HG03432 (cell line): ENCODE measurements at regions not wholly inside any gene's neighbourhood (a gene's known extent, or its start where the extent isn't known, plus 50 kb on each side); places are given as distances from the start of the nearest gene placed in this dataset.

ENCODE experiments used
- ATAC-seq: cut with Tn5 transposase; IDR thresholded peaks from one replicate; pipeline ENCODE4 v1.9.1; 2021; ENCODE audit warnings: mild to moderate bottlenecking, moderate library complexity; ENCODE audit not compliant: unreplicated experiment

GRCh38 chr15:25985165-25985564 lies 122.0 kb upstream of the ATP10A start:
- no peak for ATAC-seq

DNA sequence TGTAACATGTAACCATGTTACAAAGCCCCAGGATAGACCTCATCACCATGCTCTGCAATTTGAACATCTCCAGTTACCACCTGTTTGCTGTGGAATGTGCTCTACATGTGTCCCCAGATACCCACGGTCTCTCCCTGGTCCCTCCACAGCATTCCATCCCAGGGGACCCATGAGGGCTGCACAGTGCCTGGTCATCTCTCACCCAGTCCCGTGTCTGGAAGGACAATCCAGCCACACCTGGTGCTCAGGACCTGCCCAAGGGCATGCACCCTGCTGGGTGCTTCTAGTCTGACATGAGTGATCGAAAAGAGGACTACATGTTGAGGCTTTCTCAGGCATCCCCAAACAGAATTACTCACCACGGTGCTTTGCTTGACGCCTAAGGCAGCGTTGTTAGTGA lies 119.6 kb upstream of the ATP10A start:
- no peak for ATAC-seq

GRCh38 chr15:25981114-25981513 lies 118.0 kb upstream of the ATP10A start:
- ATAC-seq: no peak

- ATAC-seq: no peak
These were observed 109.1 kb upstream of the ATP10A start for GRCh38 chr15:25972141-25972675.

DNA sequence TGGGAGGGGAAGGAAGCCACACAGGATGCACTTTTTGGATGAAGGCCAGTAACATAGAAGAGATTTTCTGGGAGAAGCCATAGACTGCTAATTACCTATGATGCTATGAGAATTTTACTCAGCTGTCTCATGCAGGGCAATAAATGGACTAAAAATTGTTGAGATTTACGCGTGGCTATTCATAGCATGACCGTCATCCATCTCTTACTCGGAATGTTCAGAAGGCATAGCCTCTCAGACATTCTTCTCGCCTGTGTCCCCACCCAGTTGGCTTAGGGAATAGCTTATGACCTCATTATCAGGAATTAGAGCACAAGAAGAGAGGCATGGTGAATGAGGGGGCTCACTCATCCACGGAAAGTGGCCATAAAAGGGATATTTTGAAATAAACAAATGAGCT lies 107.9 kb upstream of the ATP10A start:
- ATAC-seq: no peak

DNA sequence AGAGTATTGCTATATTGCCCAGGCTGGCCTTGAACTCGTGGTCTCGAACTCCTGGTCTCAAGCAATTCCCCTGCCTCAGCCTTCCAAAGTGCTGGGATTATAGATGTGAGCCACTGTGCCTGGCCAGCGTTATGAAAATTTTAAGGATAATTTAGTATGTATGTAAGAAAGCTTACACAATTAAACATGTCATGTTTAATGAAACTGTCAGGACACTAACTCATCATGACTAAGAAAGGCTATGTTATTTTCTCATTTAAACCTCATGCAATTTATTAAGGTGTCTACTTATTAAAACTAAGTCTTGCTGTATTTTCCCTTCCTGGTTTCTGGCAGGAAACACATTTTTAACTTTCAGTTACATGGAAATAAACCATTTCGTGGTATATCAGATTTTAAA lies 106.8 kb upstream of the ATP10A start:
- no peak for ATAC-seq

- ATAC-seq: no peak
These were observed 104.0 kb upstream of the ATP10A start for GRCh38 chr15:25967116-25967515.

DNA sequence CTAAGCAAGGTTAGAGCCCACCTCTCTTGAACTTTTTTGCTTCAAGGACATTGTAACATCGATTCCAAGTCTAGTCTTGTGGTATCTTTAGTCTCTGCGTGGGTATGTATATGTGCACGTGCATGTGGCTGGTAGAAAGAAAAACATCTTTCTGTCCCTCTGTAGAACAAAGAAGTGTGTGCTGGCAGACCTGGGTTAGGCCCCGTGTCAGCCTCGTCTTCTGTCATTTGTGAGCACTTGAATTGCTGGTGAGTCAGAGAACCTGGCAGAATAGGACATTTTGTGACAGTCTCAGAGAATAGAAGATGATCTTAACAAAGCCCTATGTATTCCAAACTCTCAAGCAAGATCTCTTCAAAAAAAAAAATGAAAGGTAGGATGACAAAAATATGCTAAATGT lies 102.2 kb upstream of the ATP10A start:
- no peak for ATAC-seq

GRCh38 chr15:25960273-25960672 lies 97.1 kb upstream of the ATP10A start:
- no peak for ATAC-seq

- ATAC-seq: no peak
These were observed 96.0 kb upstream of the ATP10A start for GRCh38 chr15:25959100-25959499.

DNA sequence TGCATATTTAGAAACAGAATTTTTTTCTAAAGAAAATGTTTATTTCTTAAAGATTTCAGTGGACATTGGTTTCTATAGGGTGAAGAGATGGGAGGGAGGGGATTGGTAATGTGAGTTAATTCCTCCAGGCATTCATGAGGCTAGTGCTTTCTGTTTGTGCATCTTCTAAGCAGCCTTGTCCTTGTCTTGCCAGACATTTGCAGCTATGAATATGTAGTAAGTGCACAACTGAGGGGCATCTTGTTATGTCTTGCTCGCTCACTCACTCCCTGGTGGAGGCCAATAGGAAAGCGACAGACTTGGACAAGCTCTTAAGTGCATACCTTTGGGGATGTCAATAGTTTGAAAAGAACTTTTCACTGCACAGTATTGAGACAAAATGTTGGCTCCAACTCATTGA lies 92.5 kb upstream of the ATP10A start:
- no peak for ATAC-seq

GRCh38 chr15:25954398-25954797 lies 91.3 kb upstream of the ATP10A start:
- ATAC-seq: no peak

GRCh38 chr15:25950014-25950413 lies 86.9 kb upstream of the ATP10A start:
- no peak for ATAC-seq

GRCh38 chr15:25947323-25948314 lies 84.5 kb upstream of the ATP10A start:
- ATAC-seq: no peak

DNA sequence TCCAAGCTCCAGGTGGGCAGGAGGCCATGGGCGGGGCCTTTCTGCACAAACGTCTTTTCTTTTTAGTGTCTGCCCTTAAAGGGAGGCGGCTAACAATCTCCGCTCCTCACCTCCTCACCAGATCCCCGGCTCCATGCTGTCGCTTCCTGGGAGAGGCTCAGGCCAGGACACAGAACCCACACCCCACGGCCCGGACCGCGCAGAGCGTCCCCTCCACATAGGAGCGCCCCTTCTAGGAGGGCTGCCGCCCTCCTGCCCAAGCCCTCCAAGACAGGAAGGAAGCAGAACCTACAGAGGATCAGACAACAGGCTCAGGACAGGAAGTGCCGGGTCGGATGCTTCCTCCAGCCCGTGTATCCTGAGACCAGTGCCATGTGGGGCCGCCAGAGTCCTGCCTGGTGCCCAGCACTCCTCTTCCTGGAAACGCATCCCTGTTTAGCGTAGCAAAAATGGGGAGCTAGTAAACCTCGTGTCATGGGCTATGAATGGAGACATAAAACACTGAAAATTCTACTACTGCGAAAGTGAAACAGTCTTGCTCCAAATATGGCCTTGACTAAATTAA lies 83.2 kb upstream of the ATP10A start:
- ATAC-seq: no peak

- ATAC-seq: no peak
These were observed 81.3 kb upstream of the ATP10A start for GRCh38 chr15:25944386-25944785.

GRCh38 chr15:25943831-25944230 lies 80.7 kb upstream of the ATP10A start:
- ATAC-seq: no peak

DNA sequence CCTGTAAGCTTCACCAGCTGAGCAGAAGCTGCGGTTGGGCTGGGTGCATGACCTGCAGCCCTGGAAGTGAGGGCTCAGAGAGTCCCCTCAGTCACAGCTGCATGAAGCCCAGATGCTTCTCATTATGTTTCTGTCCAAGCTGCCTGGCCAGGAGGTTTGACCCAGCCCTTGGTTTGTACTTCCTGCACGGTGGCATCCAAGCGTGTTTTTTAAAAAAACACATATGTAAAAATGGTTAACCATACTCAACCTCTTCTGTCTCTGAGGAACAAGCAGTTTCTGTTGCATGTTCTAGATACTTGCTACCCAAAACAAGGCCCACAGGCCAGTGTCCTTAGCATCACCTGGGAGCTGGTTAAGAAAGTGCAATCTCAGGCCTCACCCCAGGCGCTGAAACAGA lies 76.0 kb upstream of the ATP10A start:
- ATAC-seq: no peak

GRCh38 chr15:25937796-25938195 lies 74.7 kb upstream of the ATP10A start:
- no peak for ATAC-seq

DNA sequence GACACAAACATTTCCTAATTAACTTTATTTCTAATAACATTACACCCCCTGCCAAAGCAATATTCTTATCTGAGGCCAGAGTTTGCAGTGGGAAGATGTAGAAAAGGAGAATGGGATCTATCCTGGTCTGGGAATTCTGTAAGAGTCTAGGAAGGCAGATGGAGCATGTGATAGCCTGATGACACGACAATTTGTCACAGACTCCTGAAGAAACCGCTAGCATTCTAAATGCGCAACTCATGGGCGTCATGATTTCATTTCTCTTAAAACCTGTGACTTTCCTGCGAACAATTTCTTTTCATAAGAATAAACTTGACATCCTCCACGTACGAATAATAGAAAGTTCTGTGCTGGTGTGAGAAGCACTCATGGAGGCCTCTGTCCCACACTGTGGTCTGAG lies 72.9 kb upstream of the ATP10A start:
- no peak for ATAC-seq

- ATAC-seq: no peak
These were observed 70.5 kb upstream of the ATP10A start for GRCh38 chr15:25933456-25934158.

GRCh38 chr15:25932696-25933095 lies 69.6 kb upstream of the ATP10A start:
- no peak for ATAC-seq
